GM12891 (cell line): ENCODE measurements at regions not wholly inside any gene's neighbourhood (a gene's known extent, or its start where the extent isn't known, plus 50 kb on each side); places are given as distances from the start of the nearest gene placed in this dataset.
"Not testable (repeated sequence)": the region's sequence is repeated elsewhere in the genome, so short reads cannot be mapped to it uniquely, and the experiment has no call there.

ENCODE experiments used
- DNase-seq: peaks from one replicate; pipeline ENCODE4 v3.0.0; 2011; ENCODE audit warnings: low spot score; ENCODE audit not compliant: insufficient read length
- FAIRE-seq: peaks from 2 replicates; lab custom pipeline; 2011; peaks lifted over from hg19 to GRCh38; lab: Jason Lieb, UNC
- PAX5 ChIP-seq: IDR thresholded peaks from 2 replicates; pipeline ENCODE4 v1.6.1; 2011; ENCODE audit warnings: low read length, moderate library complexity, mild to moderate bottlenecking; ENCODE audit not compliant: insufficient read depth, severe bottlenecking
- POLR2A ChIP-seq: IDR thresholded peaks from 2 replicates; pipeline ENCODE4 v1.6.1; 2011; ENCODE audit warnings: low read depth, low read length, control low read depth
- POLR2AphosphoS5 ChIP-seq: IDR thresholded peaks from 2 replicates; pipeline ENCODE4 v1.6.1; 2011; ENCODE audit warnings: low read depth, low read length, control low read depth
- POU2F2 ChIP-seq: IDR thresholded peaks from 2 replicates; pipeline ENCODE4 v1.6.1; 2011; ENCODE audit warnings: low read depth, mild to moderate bottlenecking, control low read depth, low read length, moderate library complexity
- SPI1 ChIP-seq: IDR thresholded peaks from 2 replicates; pipeline ENCODE4 v1.6.1; 2011; ENCODE audit warnings: low read depth, low read length, control low read depth
- TAF1 ChIP-seq: IDR thresholded peaks from 2 replicates; pipeline ENCODE4 v1.6.1; 2011; ENCODE audit warnings: low read depth, low read length, control low read depth

GRCh38 chr5:153358315-153358976 lies 132.0 kb upstream of the GRIA1 start:
- DNase-seq: no peak
- peak; percentile 80 for FAIRE-seq
- TF ChIP-seq PAX5 (no peak), SPI1 (no peak), POLR2AphosphoS5 (no peak), TAF1 (no peak), POLR2A (no peak), POU2F2 (no peak)

DNA sequence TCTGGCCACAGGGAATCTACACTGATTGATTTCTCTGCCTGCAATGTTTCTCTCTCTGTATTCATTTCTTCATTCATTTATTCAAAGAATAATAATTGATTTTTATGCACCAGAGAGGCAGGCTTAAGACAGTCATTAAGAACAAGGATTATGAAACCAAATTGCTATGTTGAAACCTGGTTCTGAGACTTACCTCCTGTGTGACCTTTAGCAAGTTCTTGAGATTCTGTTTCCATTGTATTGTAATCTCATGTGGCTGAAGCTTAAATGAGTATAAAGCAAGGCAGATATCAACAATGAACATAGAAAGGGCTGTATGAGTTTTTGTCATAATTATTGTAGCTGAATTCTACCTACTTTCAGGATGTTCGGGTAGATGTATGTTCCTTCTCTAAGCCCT lies 129.6 kb upstream of the GRIA1 start:
- TF ChIP-seq SPI1 (no peak), PAX5 (no peak), POLR2AphosphoS5 (no peak), POLR2A (no peak), TAF1 (no peak), POU2F2 (no peak)
- DNase-seq (no peak), FAIRE-seq (peak; percentile 33)

DNA sequence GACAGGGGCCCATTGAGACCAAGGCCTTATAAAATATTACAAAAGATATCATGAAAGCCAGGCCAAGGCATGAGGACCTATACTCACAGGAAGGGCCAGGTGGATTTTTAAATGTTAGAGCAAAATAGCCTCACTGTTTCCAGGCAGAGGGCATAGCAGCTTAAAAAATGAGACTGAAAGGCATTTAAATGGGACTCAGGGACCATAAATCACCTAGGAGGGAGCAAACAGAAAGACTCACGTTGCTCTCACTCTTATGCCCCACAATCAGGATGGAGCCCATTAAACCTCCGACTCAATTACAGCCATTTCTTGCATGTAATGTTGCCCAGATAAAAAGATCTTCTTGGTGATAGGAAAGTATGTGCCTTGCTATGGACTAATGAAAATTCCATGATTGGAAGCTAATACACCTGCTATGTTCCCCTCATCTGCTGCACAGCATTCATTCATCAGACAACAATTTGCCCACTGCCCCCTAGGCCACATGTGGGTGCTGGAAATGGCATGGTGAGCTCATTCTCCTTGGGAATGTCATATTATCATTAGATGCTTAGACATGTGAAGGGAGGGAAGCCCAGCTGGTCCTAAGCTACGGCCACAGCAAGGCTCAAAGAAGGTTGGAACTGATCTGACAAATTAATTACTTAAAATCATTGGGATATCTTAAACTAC lies 128.6 kb upstream of the GRIA1 start:
- DNase-seq: no peak

GRCh38 chr5:153365547-153365946 lies 124.9 kb upstream of the GRIA1 start:
- TF ChIP-seq POLR2A (no peak), POLR2AphosphoS5 (no peak), TAF1 (no peak), POU2F2 (no peak), PAX5 (no peak), SPI1 (no peak)
- FAIRE-seq (no peak), DNase-seq (no peak)

More for the DNA sequence above, 128.6 kb upstream of the GRIA1 start:
- TF ChIP-seq POU2F2 (no peak), SPI1 (no peak), POLR2AphosphoS5 (no peak), TAF1 (no peak), PAX5 (no peak), POLR2A (no peak)
- FAIRE-seq: peak; percentile 13

DNA sequence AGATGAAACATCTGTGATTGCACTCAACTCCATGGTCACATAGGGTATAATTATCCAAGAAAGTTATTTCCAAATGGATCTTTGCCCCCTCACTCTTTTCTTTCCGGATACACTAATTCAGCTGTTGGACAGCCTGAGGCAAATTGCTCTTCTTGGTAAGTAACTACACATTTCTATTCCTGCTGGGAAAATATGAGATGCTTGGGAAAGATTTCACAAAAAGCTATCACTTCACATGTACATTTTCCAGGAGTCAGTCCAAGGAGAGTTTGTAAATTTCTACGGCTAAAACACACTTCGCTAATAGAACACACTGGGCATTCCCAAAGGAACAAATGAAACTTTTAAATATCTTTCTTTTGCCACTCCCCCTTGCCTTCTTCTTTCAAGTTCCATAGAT lies 123.0 kb upstream of the GRIA1 start:
- FAIRE-seq: no peak
- TF ChIP-seq POLR2A: no peak
- no peak for TF ChIP-seq SPI1
- TF ChIP-seq POLR2AphosphoS5: no peak
- TF ChIP-seq PAX5: no peak
- DNase-seq: no peak

- no peak for TF ChIP-seq POLR2AphosphoS5
- TF ChIP-seq TAF1: no peak
- TF ChIP-seq SPI1: no peak
- no peak for TF ChIP-seq POU2F2
- no peak for TF ChIP-seq POLR2A
- no peak for TF ChIP-seq PAX5
- DNase-seq (no peak), FAIRE-seq (no peak)
Observed at GRCh38 chr5:153372425-153373129, 117.9 kb upstream of the GRIA1 start.

GRCh38 chr5:153373130-153373498 lies 117.4 kb upstream of the GRIA1 start:
- DNase-seq (no peak), FAIRE-seq (no peak)
- TF ChIP-seq TAF1 (no peak), PAX5 (no peak), POLR2A (no peak), SPI1 (no peak), POU2F2 (no peak), POLR2AphosphoS5 (no peak)

- not testable (repeated sequence) for FAIRE-seq, DNase-seq
Observed at GRCh38 chr5:153381630-153382029, 108.8 kb upstream of the GRIA1 start.

GRCh38 chr5:153390569-153390968 lies 99.9 kb upstream of the GRIA1 start:
- DNase-seq: no peak
- no peak for TF ChIP-seq SPI1
- no peak for TF ChIP-seq POU2F2
- no peak for TF ChIP-seq POLR2AphosphoS5
- TF ChIP-seq POLR2A: no peak
- TF ChIP-seq PAX5: no peak
- TF ChIP-seq TAF1: no peak
- FAIRE-seq: no peak
